ENCODE measurements at regions not wholly inside any gene's neighbourhood (a gene's known extent, or its start where the extent isn't known, plus 50 kb on each side); places are given as distances from the start of the nearest gene placed in this dataset.

DNA sequence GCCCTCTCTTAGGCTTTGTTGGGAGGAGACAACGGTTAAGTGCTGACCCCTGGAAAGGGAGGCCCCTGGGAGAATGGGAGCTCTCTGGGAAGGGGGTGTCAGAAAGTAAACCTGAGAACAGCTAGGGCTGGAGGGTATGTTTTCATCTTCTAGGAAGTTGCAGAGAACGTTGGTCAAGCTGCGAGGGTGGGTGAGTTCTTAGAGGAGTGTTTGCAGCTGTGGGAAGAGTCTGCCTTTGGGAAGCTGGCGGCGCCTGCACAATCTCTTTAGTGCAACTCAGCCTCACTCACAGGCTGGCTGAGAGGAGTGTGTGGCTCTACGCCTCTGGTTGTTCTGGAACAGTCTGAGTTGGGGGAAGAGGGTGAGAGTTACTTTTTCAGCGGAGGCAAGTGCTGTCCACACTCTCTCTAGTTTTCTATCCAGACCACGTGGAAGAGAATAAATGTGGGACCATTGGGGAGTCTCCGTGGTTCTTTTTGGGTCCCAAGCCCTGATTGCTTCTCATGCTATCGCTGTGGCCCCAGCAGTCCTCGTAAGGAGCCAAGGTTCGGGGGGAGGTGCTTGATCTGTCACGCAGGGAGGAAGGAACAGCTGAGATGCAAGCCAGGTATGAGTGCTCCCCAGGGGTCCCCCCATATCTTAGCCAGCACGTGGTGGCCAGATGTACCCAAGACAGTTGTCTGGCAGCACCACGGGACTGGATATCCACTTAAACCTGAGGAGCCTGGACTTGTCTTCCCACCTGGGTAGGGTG, 237.2 kb downstream of the BUB3 start:
- no peak overlapping the region for H3K4me3 ChIP-seq (replicated peaks; ENCODE audit: insufficient read depth, low read length)
- TF ChIP-seq, protein P1, sequence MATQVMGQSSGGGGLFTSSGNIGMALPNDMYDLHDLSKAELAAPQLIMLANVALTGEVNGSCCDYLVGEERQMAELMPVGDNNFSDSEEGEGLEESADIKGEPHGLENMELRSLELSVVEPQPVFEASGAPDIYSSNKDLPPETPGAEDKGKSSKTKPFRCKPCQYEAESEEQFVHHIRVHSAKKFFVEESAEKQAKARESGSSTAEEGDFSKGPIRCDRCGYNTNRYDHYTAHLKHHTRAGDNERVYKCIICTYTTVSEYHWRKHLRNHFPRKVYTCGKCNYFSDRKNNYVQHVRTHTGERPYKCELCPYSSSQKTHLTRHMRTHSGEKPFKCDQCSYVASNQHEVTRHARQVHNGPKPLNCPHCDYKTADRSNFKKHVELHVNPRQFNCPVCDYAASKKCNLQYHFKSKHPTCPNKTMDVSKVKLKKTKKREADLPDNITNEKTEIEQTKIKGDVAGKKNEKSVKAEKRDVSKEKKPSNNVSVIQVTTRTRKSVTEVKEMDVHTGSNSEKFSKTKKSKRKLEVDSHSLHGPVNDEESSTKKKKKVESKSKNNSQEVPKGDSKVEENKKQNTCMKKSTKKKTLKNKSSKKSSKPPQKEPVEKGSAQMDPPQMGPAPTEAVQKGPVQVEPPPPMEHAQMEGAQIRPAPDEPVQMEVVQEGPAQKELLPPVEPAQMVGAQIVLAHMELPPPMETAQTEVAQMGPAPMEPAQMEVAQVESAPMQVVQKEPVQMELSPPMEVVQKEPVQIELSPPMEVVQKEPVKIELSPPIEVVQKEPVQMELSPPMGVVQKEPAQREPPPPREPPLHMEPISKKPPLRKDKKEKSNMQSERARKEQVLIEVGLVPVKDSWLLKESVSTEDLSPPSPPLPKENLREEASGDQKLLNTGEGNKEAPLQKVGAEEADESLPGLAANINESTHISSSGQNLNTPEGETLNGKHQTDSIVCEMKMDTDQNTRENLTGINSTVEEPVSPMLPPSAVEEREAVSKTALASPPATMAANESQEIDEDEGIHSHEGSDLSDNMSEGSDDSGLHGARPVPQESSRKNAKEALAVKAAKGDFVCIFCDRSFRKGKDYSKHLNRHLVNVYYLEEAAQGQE (IDR thresholded peaks at IDR 0.05; ENCODE audit: insufficient replicate concordance, low read depth): no peak
- TF ChIP-seq GABPA (IDR thresholded peaks at IDR 0.05; ENCODE audit: low read depth): no peak
- DNase-seq (ENCODE audit: low read depth in 1 of 2, low spot score in 1 of 2): no peak
- no peaks in the 10 kb centered on the region for H3K27me3 ChIP-seq (ENCODE audit: insufficient read depth, poor library complexity, severe bottlenecking)
- H3K27ac ChIP-seq (replicated peaks): no peak overlapping the region

DNA sequence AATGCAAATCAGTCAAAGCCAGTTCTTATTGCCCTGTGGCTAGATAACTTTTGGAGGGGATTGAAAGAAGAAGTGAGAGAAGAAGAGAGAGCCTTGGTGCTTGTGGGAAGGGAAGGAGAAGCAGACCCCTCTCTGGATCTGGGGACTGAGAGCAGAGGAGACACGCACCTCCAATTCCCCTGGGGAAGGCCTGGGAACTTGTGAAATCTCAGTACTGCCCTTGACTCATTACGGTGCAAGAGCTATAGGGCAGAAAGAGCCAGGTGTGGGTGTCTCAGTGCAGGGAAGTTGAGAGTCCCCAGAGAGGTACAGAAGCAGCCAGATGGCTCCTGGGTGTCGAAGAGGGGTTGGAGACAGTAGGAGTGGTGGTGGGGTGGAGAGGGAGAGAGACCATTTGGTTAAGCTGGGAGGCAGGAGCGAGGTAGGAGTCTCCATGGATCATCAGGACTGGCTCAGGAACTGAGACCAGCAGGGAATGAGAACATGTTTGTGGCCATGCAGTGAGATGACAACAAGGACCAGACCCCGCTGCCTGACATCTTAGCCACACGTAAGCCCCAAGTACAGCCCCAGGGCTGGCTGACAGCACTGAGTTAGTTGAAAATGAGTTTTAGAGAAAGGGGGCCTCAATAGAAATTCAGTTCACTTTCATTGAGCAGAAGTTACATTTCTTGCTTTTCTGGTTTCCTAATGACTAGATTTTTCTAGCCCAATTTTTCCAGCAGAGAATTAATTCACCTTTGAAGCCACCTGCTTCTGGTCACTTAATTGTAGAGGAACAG, 238.2 kb downstream of the BUB3 start:
- TF ChIP-seq, protein P2, sequence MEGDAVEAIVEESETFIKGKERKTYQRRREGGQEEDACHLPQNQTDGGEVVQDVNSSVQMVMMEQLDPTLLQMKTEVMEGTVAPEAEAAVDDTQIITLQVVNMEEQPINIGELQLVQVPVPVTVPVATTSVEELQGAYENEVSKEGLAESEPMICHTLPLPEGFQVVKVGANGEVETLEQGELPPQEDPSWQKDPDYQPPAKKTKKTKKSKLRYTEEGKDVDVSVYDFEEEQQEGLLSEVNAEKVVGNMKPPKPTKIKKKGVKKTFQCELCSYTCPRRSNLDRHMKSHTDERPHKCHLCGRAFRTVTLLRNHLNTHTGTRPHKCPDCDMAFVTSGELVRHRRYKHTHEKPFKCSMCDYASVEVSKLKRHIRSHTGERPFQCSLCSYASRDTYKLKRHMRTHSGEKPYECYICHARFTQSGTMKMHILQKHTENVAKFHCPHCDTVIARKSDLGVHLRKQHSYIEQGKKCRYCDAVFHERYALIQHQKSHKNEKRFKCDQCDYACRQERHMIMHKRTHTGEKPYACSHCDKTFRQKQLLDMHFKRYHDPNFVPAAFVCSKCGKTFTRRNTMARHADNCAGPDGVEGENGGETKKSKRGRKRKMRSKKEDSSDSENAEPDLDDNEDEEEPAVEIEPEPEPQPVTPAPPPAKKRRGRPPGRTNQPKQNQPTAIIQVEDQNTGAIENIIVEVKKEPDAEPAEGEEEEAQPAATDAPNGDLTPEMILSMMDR (IDR thresholded peaks at IDR 0.05; ENCODE audit: insufficient read depth, low read length): no peak
- no peak for TF ChIP-seq GABPA (IDR thresholded peaks at IDR 0.05; ENCODE audit: low read depth)
- no peak for TF ChIP-seq POLR2AphosphoS5 (IDR thresholded peaks at IDR 0.05; ENCODE audit: low read depth)
- no peak for TF ChIP-seq SPI1 (IDR thresholded peaks at IDR 0.05; ENCODE audit: borderline replicate concordance, low read depth)
- TF ChIP-seq, protein P1 (IDR thresholded peaks at IDR 0.05; ENCODE audit: insufficient replicate concordance, low read depth): no peak
- no peak overlapping the region for H3K27ac ChIP-seq (replicated peaks)
- H3K27me3 ChIP-seq (ENCODE audit: insufficient read depth, poor library complexity, severe bottlenecking): no peaks in the 10 kb centered on the region
- no peak for DNase-seq (ENCODE audit: low read depth in 1 of 2, low spot score in 1 of 2)
- no peak overlapping the region for H3K4me3 ChIP-seq (replicated peaks; ENCODE audit: insufficient read depth, low read length)

DNA sequence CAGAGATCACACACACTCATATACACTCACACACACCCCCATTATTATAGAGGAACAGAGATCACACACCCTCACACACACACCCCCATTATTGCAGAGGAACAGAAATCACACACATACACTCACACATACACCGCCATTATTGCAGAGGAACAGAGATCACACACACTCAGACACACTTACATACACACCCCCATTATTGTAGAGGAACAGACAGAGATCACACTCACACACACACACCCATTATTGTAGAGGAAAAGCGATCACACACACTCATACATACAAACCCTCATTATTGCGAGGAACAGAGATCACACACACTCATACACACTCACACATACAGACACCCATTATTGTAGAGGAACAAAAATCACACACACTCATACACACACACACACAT, 239.0 kb downstream of the BUB3 start:
- no peak for DNase-seq (ENCODE audit: low read depth in 1 of 2, low spot score in 1 of 2)
- TF ChIP-seq POLR2AphosphoS5 (IDR thresholded peaks at IDR 0.05; ENCODE audit: low read depth) (no peak), GABPA (IDR thresholded peaks at IDR 0.05; ENCODE audit: low read depth) (no peak), SPI1 (IDR thresholded peaks at IDR 0.05; ENCODE audit: borderline replicate concordance, low read depth) (no peak)
- TF ChIP-seq, protein P2 (IDR thresholded peaks at IDR 0.05; ENCODE audit: insufficient read depth, low read length): no peak
- TF ChIP-seq, protein P1 (IDR thresholded peaks at IDR 0.05; ENCODE audit: insufficient replicate concordance, low read depth): no peak
- Histone ChIP-seq H3K27me3 (ENCODE audit: insufficient read depth, poor library complexity, severe bottlenecking) (no peaks in the 10 kb centered on the region), H3K27ac (replicated peaks) (no peak overlapping the region), H3K4me3 (replicated peaks; ENCODE audit: insufficient read depth, low read length) (no peak overlapping the region)
